HUDEP-2 (cell line): ENCODE measurements at regions not wholly inside any gene's neighbourhood (a gene's known extent, or its start where the extent isn't known, plus 50 kb on each side); places are given as distances from the start of the nearest gene placed in this dataset.
"Not testable (repeated sequence)": the region's sequence is repeated elsewhere in the genome, so short reads cannot be mapped to it uniquely, and the experiment has no call there.

ENCODE experiments used
- DNase-seq, 76 experiments: peaks; one replicate each; lab custom pipeline; 2025; ENCODE audit not compliant: unreplicated experiment in 76 of 76; lab: John Stamatoyannopoulos, UW

DNA sequence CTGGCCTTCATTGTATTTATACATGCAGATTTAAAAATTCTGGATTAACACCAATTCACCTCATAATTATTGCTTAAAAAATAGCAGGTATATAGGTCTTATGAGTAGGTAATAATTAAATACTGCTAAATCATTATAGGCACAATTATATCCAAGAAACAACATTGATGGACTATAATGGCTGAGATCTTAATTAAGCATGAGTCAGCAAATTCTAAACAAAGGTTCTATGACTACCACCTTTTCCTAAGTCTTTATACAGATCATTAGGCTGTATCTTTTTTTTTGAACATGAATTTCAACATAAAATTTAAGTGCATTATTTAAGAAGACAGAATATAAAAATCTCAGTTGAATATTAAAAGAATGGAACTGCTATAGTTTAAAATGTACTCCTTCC lies 1678.7 kb upstream of the PCDH10 start:
- DNase-seq: no peak

DNA sequence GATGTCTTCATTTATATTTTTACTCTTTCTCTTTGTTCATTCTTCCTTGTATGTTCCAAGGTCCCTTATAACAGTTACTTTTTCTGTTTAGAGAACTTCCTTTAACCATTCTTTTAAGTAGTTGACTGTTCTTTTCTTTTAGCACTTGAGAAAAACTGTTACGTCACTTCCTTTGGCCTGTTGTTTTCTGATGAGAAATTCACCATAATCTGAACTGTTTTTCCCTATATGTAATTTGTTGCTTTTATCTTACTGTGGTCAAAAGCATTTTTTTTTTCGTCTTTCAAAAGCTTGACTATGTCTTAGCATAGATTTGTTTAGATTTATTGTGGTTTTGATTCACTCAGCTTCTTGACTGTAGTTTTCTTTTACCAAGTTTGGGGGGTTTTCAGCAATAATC lies 1660.3 kb upstream of the PCDH10 start:
- DNase-seq: no peak

DNA sequence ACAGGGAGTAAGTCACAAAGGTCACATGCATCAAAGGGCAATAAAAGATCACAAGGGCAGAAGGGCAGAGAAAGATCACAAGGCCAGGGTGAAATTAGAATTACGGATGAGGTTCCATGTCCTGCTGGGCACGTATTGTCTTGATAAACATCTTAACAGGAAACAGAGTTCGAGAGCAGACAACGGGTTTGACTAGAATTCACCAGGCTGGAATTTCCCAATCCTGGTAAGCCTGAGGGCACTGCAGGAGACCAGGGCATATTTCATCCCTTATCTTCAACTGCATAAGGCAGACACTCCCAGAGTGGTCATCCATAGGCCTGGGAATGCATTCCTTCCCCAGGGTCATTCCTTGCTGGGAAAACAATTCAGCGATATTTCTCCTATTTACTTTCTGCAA lies 1652.9 kb upstream of the PCDH10 start:
- DNase-seq: not testable (repeated sequence)

DNA sequence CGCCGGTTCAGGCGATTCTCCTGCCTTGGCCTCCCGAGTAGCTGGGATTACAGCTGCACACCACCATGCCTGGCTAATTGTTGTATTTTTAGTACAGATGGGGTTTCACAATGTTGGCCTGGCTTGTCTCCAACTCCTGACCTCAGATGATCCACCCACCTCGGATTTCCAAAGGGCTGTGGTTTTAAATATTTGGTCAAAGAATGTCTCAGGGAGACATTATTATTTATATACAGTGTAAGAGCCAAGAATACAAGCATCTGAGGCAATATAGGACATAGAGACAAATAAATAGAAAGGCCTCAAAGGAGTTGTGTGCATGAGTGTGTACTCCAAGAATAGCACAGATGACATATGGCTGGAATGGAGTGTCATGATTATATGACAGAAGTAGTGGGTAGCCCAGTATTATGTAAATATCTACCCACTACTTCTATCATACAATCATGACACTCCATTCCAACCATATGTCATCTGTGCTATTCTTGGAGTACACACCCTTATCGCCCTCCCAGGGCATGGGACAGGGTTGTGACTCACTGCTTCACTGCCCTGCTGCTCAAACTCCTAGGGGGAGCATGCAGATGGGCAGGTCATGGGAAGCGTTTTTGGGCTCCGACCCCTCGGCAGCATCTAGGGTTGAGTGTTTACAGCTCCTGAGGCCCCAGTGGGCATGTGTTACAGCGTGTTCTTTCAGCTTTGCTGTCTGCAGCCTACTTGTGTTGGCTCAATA lies 1649.8 kb upstream of the PCDH10 start:
- DNase-seq: no peak

DNA sequence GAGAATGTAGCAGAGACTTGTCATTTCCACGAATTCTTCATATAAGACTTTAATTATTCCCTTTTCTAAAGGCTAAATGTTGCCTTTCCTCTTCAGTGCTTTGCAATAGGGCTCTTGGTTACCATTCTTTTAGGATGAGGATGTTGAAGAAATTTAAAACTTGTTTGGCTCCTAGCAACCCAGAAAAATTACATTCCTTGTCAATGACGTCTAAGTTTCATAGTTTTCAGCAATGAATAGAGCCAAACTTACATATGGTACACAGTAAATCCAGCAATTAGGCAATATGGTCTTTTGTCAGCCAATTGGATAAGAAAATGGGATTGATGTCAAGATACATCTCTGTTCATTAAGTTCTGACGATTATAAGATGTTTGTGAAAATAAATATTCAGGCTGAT lies 1639.6 kb upstream of the PCDH10 start:
- DNase-seq: no peak

DNA sequence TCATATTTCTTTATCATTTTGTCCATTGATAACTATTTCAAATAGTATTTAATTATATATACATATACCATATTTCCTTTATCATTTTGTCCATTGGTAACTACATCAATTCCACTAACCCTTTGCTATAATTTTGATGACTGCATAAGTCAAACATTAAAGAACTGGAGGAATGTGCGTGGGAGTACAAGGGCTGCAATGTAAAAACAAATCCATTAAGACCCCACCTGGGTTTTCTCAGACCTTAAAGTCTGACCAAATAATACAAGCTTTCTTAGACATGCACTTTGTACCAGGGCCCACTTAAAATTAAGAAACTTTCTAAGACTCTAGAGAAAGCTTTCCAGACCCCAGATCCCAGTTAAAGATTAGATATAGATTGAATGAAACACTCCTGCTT lies 1622.4 kb upstream of the PCDH10 start:
- DNase-seq: no peak

DNA sequence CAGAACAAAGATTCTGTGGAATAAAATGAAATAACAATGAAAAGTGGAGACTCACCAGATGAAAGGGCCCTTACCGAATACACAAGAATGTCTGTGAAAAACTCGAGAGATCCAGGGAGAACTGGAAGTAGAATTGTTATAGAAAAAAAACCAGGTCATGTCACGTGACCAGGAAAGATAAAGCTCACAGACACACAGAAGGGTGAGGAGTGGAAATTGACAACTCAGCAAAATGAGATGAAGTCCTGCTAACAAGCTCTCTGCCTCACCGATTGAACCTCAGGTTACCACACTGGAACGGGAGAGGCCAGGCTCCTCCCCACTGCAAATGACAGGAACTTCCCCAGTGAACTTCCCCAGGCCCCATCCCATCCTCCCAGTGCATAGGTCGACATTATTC lies 1618.0 kb upstream of the PCDH10 start:
- no peak for DNase-seq

DNA sequence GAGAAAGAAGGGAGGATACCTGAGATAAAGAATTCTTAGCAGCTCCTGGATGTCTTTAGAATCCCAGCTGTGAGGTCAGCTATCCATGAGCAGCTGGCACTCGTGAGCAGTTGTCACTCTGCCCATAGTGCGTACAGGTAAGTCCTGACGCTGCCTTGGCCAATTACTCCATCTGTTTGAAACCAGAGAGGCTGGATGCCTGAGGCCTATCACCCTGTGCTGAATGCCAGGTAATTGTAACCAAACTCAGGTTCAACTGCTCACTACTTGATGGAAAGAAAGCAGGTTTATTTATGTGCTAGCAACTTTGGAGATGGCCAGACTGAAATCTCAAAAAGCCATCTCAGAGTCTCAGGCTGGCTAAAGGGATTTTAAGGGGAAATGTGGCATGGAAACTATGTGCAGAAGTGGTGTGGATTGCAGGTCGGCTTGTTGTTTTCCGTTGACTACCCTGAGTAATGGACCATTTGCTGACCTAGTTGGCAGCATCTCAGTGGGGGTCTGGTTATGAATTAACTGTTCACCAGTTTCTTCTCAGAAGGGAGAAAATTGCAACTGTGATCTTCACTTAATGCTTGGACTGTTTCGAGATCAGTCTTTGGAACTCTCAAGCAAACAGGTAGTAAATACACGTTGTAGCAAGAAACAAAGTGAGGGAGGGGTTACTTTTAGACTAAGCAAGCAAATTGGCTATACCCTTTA lies 1614.0 kb upstream of the PCDH10 start:
- no peak for DNase-seq

DNA sequence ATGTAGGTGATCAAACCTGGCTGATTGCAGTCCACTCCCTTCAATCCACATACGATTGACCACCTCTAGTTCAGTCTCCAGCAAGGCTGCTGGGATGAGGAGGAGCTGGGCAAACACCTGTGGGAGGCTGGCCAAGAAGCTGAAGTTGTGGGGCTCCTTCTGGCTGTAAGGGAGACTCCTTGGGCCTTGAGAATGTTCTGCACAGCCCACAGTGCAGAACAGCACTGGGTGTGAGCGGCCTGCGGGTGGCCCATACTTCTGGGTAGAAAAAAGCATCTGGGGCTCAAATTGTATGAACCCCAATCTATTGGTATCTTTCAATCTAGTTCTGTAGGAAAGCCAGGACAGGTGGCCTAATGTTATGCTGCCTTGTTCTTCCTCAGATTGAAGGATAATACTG lies 1608.8 kb upstream of the PCDH10 start:
- DNase-seq: no peak

DNA sequence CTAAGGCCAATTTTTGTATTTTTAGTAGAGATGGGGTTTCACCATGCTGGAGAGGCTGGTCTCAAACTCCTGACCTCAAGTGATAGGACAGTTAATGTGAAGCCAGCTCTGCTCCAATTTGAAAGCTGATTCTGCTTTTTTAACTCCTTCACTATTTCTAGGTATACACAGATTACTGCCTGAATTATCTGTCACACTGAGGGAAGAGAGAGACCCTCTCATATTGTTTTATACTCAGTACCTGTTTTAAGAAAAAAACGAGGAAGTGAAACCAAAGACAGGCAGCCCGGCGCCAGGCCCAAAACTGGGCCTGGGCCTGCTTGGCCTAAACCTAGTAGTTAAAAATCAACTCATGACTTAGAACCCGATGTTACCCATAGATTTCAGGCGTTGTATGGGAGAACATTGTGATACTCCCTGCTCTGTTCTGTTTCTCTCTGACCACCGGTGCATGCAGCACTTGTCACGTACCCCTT lies 1601.5 kb upstream of the PCDH10 start:
- DNase-seq: no peak

DNA sequence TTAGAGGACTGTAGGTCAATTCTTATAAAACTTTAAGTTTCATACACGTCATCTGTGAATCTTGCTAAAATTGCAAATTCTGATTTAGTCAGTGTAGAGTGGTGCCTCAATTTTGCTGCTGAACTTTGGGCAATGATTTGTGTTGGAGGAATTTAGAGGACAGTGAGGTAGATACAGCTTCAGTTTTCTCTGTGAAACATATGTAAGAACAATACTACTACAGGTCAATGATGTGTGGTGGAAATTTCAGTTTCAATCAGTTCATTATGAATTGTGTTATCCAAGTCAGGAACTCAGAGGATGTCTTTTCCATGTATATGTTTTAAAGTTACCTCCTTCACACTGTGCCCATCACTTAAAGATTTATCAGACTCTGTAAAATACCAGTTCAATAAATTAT lies 1597.8 kb upstream of the PCDH10 start:
- DNase-seq: no peak

DNA sequence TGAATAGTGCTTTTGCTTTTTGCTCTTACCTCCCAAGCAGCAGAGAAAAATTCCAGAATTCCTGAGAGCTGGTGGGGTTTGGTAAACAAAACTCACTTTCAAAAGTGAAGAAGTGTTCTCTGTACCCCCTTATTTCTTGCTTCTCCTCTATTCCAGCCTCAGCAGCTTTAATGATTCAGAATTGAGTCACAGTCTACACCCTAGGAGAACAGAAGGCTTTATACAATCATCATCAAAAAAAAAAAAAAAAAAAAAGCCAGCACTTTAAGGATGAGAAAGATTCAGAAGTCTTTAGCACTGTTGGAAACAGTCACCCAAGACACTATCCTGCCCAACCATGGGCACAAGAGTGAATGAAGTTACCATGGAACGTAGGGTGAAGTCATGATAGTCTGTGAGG lies 1583.1 kb upstream of the PCDH10 start:
- DNase-seq: no peak

DNA sequence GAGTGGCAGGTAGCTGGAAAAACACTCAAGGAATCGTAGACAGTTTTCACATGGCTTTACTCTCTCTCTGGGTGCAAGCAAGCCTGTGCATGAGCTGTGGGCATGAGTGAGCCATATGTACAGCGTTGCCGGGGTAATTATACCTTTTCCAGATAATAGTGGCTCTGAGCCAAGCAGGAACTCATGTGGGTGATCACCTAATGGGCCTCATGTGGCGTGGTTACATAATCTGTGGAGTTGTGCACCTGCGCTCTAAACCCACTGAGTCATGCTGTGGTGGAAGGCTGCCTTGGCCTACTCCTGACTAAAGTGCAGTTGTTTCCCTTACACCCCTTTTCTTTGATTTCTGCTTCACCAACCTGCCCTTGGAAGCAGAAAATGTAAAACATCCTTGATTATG lies 1564.5 kb upstream of the PCDH10 start:
- no peak for DNase-seq

DNA sequence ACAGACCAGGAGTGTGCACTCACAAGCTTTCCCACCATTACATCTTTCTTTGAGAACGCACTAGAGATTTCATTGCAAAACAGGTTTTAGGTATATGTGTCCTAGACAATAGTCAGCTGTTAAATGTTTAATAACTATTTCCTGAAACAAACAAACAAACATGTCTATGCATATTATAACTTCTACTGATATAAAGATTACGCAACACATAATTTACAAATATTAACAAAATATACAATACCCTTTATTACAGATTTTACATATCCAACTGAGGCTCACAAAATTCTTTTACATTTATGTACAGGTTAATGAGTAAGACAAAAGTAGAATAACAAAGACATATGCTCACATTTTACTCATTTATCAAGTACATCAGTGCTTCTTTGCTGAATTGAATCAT lies 1554.0 kb upstream of the PCDH10 start:
- no peak for DNase-seq

DNA sequence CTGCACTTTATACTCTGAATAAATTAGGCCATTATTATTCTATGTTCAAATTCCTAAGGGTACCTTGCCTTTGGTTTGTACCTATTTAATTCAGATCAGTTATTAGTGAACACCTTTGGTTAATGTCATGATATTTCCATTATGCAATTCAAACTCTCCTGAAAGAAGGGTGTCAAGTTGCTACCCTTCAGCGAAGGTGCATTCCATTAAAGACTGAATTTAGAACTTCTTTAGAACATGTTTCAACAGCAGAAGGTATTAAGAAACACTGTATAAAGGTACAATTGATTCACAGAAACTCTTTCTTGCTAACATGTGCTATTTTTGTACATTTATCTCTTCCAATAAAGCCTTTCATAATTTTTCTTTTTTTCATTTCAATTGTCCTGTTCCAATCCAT lies 1545.4 kb upstream of the PCDH10 start:
- no peak for DNase-seq

DNA sequence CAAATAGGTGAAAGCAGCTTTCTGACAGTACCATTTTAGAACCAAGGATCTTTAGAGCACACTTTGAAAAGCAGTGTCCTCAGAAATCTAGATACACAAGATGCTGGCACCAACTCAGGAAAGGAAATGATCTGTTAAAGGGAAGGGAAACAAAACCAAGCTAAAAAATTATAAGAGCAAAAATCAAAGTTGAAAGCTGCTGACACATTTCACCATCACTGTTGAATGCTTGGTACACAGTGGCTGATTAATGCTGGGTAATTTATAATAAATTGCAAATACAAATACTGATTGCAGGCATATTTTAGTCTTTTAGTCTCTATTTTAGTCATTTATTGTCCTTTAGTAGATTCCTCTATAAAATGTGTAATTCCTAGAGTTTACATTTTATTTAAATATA lies 1540.1 kb upstream of the PCDH10 start:
- no peak for DNase-seq

DNA sequence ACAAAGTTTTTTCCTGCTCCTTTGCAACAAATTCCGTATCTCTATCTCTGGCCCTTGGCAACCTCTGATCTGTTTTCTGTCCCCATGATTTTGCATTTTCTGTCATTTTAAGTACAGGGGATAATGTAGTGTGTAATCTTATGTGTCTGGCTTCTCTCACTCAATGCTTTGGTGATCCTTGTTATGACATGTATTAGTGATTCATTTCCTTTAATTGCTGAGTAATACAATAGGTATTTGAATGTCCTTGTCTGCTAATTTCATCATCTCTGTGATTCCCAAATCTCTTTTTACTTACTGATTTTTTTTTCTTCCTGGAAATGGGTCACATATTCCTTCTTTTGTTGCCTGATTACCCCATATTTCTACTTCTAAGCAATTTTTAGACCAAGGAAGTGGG lies 1538.6 kb upstream of the PCDH10 start:
- DNase-seq: not testable (repeated sequence)

DNA sequence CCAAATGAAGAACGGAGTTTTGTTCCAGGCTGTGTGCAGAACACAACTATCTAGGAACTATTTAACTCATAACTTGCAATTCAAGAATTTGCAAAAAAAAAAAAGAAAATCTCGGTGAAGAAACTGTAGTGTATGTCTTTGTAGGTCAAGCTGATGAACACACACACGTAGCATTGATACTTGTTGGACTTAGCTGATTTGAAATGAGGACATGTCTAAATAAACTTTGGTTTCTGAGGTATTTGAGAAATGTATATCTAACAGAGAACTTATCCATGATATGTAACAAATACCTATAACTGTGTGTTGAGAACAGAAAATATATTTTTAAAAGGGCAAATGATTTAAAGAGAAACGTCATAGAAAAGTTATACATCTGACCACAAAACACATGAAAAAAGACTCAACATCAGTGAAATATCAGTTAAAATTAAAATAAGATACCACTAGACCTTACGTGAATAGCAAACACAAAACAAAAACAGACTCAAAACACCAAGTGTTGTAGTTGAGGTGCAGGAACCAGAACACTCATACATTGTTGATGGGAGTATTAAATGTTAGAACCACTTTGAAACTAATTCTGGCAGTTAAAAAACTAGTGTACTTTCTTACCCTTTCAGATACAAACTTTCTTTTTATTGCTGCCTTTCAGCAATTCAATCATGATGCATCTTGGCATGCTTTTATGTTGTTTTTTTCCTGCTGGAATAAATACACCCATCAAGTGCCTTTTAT lies 1535.8 kb upstream of the PCDH10 start:
- DNase-seq: no peak

DNA sequence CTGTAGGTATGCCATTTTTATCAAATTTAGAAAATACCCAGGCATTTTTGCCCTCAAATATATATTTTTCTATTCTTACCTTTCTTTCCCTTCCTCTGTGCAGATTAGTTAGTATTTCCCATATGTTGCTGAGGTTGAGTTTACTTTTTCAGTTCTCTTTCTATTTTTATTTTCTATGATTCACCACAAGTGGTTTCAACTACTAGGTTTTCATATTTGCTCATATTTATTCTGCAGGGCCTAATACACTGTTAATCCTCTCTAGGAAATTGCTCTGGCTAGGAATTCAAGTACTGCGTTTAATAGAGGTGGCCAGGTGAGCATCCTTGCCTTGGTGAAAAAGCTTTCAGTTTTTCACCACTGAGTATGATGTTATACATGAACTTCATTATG lies 1535.3 kb upstream of the PCDH10 start:
- DNase-seq: no peak

DNA sequence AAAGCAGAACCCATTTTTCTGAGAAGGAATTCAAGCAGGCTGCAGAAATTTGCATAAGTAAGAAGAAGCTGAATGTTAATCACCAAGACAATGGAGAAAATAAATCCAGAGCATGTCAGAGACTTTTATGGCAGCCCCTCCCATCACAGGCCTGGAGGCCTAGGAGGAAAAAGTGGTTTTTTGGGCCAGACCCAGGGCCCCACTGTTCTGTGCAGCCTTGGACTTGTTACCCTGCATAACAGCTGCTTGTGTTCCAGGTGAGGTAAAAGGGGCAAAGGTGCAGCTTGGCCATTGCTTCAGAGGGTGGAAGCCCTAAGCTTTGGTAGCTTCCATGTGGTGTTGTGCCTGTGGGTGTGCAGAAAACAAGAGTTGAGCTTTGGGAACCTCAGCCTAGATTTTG lies 1516.2 kb upstream of the PCDH10 start:
- DNase-seq: no peak

DNA sequence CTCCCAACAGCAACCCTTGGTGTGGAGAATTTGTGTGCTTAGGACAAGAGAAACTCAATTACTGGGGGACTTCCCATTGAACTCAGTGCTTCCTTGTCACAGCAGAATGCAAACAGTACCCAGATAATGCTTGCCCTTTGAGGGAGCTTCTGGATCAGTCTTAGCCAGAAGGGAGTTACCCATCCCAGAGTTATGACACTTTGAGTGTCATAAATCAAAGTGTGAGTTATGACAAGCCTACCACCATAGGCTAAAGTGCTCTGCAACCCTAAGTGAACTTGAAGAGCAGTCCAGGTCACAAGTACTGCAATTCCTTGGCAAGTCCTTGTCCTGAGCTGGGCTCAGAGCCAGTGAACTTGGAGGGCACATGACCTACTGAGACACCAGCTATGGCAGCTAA lies 1513.9 kb upstream of the PCDH10 start:
- DNase-seq: no peak

DNA sequence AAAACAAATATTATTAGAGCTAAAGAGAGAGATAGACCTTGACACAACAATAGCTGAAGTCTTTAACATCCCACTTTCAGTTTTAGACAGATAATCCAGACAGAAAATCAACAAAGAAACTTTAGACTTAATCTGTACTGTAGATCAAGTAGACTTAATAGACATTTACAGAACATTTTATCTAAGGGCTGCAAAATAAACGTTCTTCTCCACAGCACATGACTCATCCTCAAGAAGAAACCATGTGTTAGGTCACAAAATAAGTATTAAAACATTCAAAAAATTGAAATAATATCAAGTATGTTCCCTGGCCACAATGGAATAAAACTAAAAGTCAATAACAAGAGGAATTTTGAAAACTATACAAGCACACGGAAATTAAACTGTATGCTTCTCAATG lies 1510.3 kb upstream of the PCDH10 start:
- DNase-seq: no peak
